ENCODE measurements at regions not wholly inside any gene's neighbourhood (a gene's known extent, or its start where the extent isn't known, plus 50 kb on each side); places are given as distances from the start of the nearest gene placed in this dataset.

DNA sequence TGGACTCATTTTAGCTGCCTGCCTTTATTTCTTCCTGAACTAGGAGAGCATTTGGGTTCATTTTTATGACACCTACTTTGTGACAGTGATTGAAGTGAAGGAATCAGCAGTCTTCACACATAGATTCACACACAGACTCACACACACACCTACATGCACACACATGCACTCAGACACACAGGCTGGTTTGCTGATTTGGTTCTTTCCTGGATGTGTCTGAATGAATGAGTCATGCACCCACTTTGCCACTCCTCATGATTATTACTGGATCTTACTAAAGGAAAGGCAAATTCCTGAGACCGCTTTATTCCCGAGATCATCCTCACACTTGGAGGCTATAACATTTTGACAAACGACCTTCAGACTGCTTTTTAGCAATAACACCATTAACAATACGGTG lies 529.5 kb downstream of the AGTPBP1 start:
- no peak overlapping the region for H3K4me3 ChIP-seq (ENCODE audit: low read depth, low read length)
- TF ChIP-seq, protein P1, sequence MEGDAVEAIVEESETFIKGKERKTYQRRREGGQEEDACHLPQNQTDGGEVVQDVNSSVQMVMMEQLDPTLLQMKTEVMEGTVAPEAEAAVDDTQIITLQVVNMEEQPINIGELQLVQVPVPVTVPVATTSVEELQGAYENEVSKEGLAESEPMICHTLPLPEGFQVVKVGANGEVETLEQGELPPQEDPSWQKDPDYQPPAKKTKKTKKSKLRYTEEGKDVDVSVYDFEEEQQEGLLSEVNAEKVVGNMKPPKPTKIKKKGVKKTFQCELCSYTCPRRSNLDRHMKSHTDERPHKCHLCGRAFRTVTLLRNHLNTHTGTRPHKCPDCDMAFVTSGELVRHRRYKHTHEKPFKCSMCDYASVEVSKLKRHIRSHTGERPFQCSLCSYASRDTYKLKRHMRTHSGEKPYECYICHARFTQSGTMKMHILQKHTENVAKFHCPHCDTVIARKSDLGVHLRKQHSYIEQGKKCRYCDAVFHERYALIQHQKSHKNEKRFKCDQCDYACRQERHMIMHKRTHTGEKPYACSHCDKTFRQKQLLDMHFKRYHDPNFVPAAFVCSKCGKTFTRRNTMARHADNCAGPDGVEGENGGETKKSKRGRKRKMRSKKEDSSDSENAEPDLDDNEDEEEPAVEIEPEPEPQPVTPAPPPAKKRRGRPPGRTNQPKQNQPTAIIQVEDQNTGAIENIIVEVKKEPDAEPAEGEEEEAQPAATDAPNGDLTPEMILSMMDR (conservative IDR thresholded peaks at IDR 0.05; ENCODE audit: low read depth, low read length), result no peak
- peak; percentile 80 for DNase-seq (ENCODE audit: low read depth)

DNA sequence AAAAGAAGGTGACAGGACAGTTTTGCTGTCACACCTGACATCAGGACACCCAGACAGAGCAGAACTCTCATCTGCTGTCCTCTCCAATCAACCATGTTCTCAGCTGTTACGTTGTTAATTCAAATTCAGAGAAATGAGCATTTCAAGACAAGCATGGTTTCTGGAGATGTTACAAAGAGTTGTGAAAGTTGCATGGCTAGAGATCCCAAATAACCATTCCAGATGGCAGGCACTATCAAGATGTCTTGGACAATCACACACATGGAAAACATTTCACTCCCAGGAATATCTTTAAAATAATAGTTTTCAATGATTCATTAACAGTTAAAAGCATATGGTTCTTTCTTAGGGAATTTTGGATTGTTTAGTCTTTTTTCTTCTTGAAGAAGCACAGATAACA lies 533.1 kb downstream of the AGTPBP1 start:
- no peak overlapping the region for H3K4me3 ChIP-seq (ENCODE audit: low read depth, low read length)
- TF ChIP-seq, protein P1 (conservative IDR thresholded peaks at IDR 0.05; ENCODE audit: low read depth, low read length), result no peak
- no peak for DNase-seq (ENCODE audit: low read depth)

DNA sequence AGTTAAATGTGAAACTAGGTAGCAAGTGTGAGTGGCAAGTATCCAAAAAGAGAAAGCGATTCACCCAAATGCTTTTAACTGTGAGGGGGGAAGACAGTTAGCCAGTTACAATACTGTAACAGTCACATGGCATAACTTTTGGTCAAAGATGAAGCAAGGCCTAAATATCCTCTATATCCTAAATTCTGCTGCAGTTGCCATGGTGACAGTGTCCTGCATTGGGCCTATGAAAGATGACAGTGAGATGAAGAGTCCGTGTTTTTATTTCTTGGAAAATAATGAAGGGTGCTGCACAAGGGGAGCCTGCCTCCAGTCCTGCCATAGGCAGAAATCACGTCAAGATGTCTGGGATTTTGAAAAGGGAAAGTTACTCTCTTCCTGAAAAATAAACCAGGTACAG lies 534.6 kb downstream of the NTRK2 start:
- no peak for DNase-seq (ENCODE audit: low read depth)
- H3K4me3 ChIP-seq (ENCODE audit: low read depth, low read length), result no peak overlapping the region
- TF ChIP-seq, protein P1 (conservative IDR thresholded peaks at IDR 0.05; ENCODE audit: low read depth, low read length), result no peak

DNA sequence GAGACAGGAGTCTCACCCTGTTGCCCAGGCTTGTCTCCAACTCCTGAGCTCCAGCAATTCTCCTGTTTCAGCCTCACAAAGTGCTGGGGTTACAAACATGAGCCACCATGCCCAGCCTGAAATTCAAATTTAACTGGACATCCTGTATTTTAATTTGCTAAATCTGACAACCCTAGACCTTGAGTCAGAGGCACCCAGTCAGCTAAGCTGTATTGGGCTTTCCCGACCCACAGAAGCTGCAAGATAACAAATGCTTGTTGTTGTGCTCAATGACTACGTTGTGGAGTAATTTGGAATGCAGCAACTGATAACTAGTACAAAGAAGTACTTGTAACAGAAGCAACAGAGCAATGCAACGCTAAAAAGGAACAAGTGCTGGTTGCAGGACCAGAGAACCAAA lies 533.1 kb downstream of the NTRK2 start:
- TF ChIP-seq, protein P1 (conservative IDR thresholded peaks at IDR 0.05; ENCODE audit: low read depth, low read length), result no peak
- DNase-seq (ENCODE audit: low read depth), result no peak
- no peak overlapping the region for H3K4me3 ChIP-seq (ENCODE audit: low read depth, low read length)

DNA sequence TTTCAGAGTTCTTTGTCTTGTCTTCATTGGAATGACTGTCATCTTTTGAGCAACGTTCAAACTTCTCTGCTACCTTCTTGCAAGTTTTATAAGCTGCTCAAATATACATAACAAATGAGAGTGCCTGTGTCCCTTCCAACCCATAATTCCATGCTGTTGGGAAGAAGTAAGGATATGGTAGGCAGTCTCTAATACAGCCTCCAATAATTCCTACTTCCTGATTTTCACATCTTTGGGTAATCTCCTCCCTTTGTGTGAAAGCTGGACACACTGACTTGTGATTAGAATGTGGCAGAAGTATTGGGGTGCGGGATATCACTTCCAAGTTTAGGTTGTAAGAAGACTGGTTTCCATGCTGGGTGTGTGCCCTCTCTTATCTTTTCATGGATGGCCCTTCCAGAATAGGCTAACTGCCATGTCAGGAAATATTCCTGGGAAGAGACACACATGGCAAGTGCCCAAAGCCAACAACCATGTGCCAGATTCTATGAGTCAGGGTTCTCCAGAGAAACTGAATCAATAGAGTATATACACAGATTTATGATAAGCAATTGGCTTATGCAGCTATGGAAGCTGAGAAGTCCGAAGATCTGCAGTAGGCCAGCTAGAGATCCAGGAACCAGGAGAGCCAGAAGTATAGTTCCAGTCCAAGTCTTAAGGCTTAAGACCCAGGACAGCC lies 531.3 kb downstream of the NTRK2 start:
- TF ChIP-seq, protein P1 (conservative IDR thresholded peaks at IDR 0.05; ENCODE audit: low read depth, low read length), result no peak
- no peak overlapping the region for H3K4me3 ChIP-seq (ENCODE audit: low read depth, low read length)
- no peak for DNase-seq (ENCODE audit: low read depth)

DNA sequence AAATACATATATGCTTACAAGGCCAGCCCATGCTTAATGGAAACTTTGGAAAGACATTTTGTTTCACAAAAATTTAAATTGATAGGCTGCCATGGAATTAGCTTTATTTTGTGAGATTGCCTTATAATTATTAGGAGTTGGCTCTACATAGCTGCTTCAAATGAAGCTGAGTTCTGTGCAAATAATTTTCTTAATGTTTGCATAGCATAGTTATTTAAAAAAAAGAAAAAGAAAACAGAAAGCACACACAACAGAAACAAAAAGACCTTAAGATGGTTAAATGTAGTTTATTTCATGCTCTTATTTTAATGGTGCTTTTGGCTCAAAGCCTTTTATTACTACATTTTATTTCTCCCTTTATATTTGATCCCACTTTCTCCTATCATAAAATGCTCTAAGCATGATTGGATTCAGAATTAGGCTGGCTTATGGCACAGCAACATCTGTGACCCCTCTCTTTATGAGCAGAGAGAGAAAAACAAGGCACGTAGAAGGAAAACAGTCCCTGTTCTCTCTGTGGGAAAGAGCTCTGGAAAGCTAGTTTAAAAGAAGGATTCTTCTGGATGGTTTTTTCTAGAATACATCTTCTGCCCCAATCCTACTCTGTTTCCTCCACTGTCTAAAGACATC lies 530.5 kb downstream of the NTRK2 start:
- DNase-seq (ENCODE audit: low read depth), result no peak

More for the DNA sequence above, 530.5 kb downstream of the NTRK2 start:
- TF ChIP-seq, protein P1 (conservative IDR thresholded peaks at IDR 0.05; ENCODE audit: low read depth, low read length), result no peak
- no peak overlapping the region for H3K4me3 ChIP-seq (ENCODE audit: low read depth, low read length)

Measured in epithelial cell of proximal tubule (primary cell).